HG03354 (cell line): ENCODE measurements at regions not wholly inside any gene's neighbourhood (a gene's known extent, or its start where the extent isn't known, plus 50 kb on each side); places are given as distances from the start of the nearest gene placed in this dataset.
"Not testable (repeated sequence)": the region's sequence is repeated elsewhere in the genome, so short reads cannot be mapped to it uniquely, and the experiment has no call there.

Experiments
- ATAC-seq: cut with Tn5 transposase; IDR thresholded peaks from one replicate; pipeline ENCODE4 v1.9.1; 2021; ENCODE audit warnings: mild to moderate bottlenecking; ENCODE audit not compliant: unreplicated experiment, poor library complexity, severe bottlenecking

- not testable (repeated sequence) for ATAC-seq
These were observed 177.4 kb downstream of the NPIPA8 start for GRCh38 chr16:18159185-18159584.

GRCh38 chr16:18157854-18158253 lies 178.7 kb downstream of the NPIPA8 start:
- not testable (repeated sequence) for ATAC-seq

- ATAC-seq: not testable (repeated sequence)
These were observed 183.7 kb downstream of the NPIPA8 start for GRCh38 chr16:18152832-18153231.

GRCh38 chr16:18148132-18148531 lies 188.4 kb downstream of the NPIPA8 start:
- not testable (repeated sequence) for ATAC-seq

- ATAC-seq: not testable (repeated sequence)
These were observed 189.9 kb downstream of the NPIPA8 start for GRCh38 chr16:18146601-18147142.

- ATAC-seq: not testable (repeated sequence)
These were observed 194.5 kb downstream of the NPIPA8 start for GRCh38 chr16:18142066-18142465.

GRCh38 chr16:18136288-18136687 lies 200.2 kb downstream of the NPIPA8 start:
- not testable (repeated sequence) for ATAC-seq

GRCh38 chr16:18135024-18135423 lies 201.5 kb downstream of the NPIPA8 start:
- not testable (repeated sequence) for ATAC-seq

GRCh38 chr16:18131587-18131986 lies 204.9 kb downstream of the NPIPA8 start:
- ATAC-seq: not testable (repeated sequence)

- not testable (repeated sequence) for ATAC-seq
These were observed 205.9 kb downstream of the NPIPA8 start for GRCh38 chr16:18130478-18131120.

GRCh38 chr16:18127033-18127432 lies 209.5 kb downstream of the NPIPA8 start:
- ATAC-seq: not testable (repeated sequence)

- ATAC-seq: not testable (repeated sequence)
These were observed 217.4 kb downstream of the NPIPA8 start for GRCh38 chr16:18119092-18119491.

- not testable (repeated sequence) for ATAC-seq
These were observed 217.9 kb downstream of the NPIPA8 start for GRCh38 chr16:18118684-18119083.

- ATAC-seq: not testable (repeated sequence)
These were observed 218.5 kb downstream of the NPIPA8 start for GRCh38 chr16:18118071-18118470.

- not testable (repeated sequence) for ATAC-seq
These were observed 232.1 kb downstream of the NPIPA8 start for GRCh38 chr16:18104412-18104811.

- not testable (repeated sequence) for ATAC-seq
These were observed 235.5 kb downstream of the NPIPA8 start for GRCh38 chr16:18101077-18101476.

GRCh38 chr16:18092605-18093004 lies 243.9 kb downstream of the NPIPA8 start:
- ATAC-seq: not testable (repeated sequence)

GRCh38 chr16:18080658-18081363 lies 255.7 kb downstream of the NPIPA8 start:
- ATAC-seq: not testable (repeated sequence)

- not testable (repeated sequence) for ATAC-seq
These were observed 258.6 kb downstream of the NPIPA8 start for GRCh38 chr16:18077910-18078309.

- ATAC-seq: no peak
These were observed 264.4 kb downstream of the NPIPA8 start for GRCh38 chr16:18072161-18072560.

GRCh38 chr16:18069683-18070082 lies 266.9 kb downstream of the NPIPA8 start:
- no peak for ATAC-seq
